PC-9 (cell line): ENCODE measurements at regions not wholly inside any gene's neighbourhood (a gene's known extent, or its start where the extent isn't known, plus 50 kb on each side); places are given as distances from the start of the nearest gene placed in this dataset.

Experiments
- BruUV-seq: library from RNA; stranded (reverse); fragments of 400-500 nt; replicated peaks from 2 replicates; lab custom pipeline; 2021; lab: Mats Ljungman, UMichigan
- CTCF ChIA-PET: fragments of 300-600 bp; sonication (Branson Sonifier 250); formaldehyde crosslinking; loops from one replicate; lab custom pipeline; 2022; ENCODE audit warnings: antibody characterized with exemption; lab: Charles Lee
- POLR2A ChIA-PET: fragments of 300-600 bp; sonication (Branson Sonifier 250); formaldehyde crosslinking; loops from one replicate; lab custom pipeline; 2022; ENCODE audit warnings: antibody characterized with exemption; ENCODE audit not compliant: unreplicated experiment; lab: Charles Lee
- DNase-seq, 2 experiments: peaks; one replicate each; pipeline versions ENCODE4 v3.0.0 to v3.0.0-alpha.2; 2015 to 2022; ENCODE audit warnings: mixed read lengths in 1 of 2
- H2AFZ ChIP-seq: fragments of 200-600 bp; sonication (generic); 2 replicates; pipeline ENCODE4 v1.8.1; 2017; ENCODE audit warnings: antibody characterized with exemption
- H3F3A ChIP-seq: fragments of 200-600 bp; sonication (generic); 2 replicates; pipeline ENCODE4 v1.8.1; 2017; ENCODE audit warnings: antibody characterized with exemption, mild to moderate bottlenecking, low read depth; ENCODE audit not compliant: insufficient read depth
- H3K27ac ChIP-seq: fragments of 200-600 bp; sonication (generic); 2 replicates; pipeline ENCODE4 v1.6.1; 2016; ENCODE audit warnings: mixed run types
- H3K27me3 ChIP-seq: fragments of 200-600 bp; sonication (generic); 2 replicates; pipeline ENCODE4 v1.6.1; 2016; ENCODE audit warnings: low read depth, mixed run types; ENCODE audit not compliant: insufficient read depth
- H3K36me3 ChIP-seq: fragments of 200-600 bp; sonication (generic); 2 replicates; pipeline ENCODE4 v1.6.1; 2016; ENCODE audit warnings: low read depth, mixed run types
- H3K4me1 ChIP-seq: fragments of 200-600 bp; sonication (generic); replicated peaks from 2 replicates; pipeline ENCODE4 v1.6.1; 2016; ENCODE audit warnings: mixed run types; ENCODE audit not compliant: insufficient read depth
- H3K4me2 ChIP-seq: fragments of 200-600 bp; sonication (generic); 2 replicates; pipeline ENCODE4 v1.6.1; 2017; ENCODE audit warnings: mixed run types
- H3K4me3 ChIP-seq: fragments of 200-600 bp; sonication (generic); 2 replicates; pipeline ENCODE4 v1.6.1; 2016; ENCODE audit warnings: mixed run types
- H3K79me2 ChIP-seq: fragments of 200-600 bp; sonication (generic); 2 replicates; pipeline ENCODE4 v1.6.1; 2017; ENCODE audit warnings: low read depth, mixed run types
- H3K9me2 ChIP-seq: fragments of 200-600 bp; sonication (generic); 2 replicates; pipeline ENCODE4 v1.8.1; 2017; ENCODE audit warnings: mild to moderate bottlenecking; ENCODE audit not compliant: insufficient read depth
- H3K9me3 ChIP-seq: fragments of 200-600 bp; sonication (generic); 2 replicates; pipeline ENCODE4 v1.8.1; 2016; ENCODE audit warnings: low read depth; ENCODE audit not compliant: insufficient read depth
- H4K20me1 ChIP-seq: fragments of 200-600 bp; sonication (generic); 2 replicates; pipeline ENCODE4 v1.8.1; 2017; ENCODE audit not compliant: insufficient read depth
- EZH2 ChIP-seq: fragments of 200-600 bp; sonication (generic); IDR thresholded peaks from 2 replicates; pipeline ENCODE4 v1.8.0; 2017; ENCODE audit warnings: antibody characterized with exemption, low read depth
- intact Hi-C: fragments of 100-400 bp; cut with micrococcal nuclease; formaldehyde crosslinking; loops from one replicate; pipeline ENCODE4 v1.10.0; 2022; ENCODE audit not compliant: unreplicated experiment
- TF ChIP-seq, protein P1 (sequence below): fragments of 200-600 bp; sonication (generic); conservative IDR thresholded peaks from 2 replicates; pipeline ENCODE4 v1.6.1; 2017; ENCODE audit warnings: mixed run types, antibody characterized with exemption, mild to moderate bottlenecking, moderate library complexity

DNA sequence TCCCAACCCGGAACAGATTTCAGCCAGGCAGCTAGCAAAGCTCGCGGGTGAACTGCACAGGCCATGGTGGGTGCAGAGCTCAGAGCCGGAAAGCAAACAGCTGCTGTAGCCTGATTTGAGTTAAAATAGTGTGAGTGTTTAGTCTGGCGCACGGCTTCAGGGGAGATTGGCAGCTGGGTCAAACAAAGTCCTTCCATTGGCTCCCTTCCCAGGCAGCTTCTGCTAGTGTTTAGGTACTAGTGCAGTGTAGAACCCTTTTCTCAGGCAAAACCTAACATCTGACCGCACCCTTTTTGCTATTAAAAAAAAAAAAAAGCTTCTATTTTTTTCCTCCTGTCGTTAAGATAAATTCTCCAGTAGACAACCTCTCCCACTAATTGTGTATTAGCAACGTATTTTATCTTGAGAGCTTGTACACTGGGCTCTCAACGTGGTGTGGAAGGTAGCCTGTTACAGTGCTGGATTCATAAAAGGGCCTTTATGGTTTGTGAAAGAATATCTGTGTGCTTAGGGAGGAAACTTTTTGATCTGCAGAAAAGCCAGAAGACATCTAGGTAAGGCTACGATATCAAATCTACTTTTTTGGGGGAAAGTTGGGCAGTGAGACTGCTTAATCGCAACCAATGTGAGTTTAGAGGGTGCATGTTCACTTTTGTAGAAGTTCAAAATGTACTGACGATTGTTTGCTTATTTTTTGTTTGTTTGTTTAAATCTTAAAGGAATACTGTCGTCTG, 689.6 kb downstream of the USP25 start:
- TF ChIP-seq, protein P1, sequence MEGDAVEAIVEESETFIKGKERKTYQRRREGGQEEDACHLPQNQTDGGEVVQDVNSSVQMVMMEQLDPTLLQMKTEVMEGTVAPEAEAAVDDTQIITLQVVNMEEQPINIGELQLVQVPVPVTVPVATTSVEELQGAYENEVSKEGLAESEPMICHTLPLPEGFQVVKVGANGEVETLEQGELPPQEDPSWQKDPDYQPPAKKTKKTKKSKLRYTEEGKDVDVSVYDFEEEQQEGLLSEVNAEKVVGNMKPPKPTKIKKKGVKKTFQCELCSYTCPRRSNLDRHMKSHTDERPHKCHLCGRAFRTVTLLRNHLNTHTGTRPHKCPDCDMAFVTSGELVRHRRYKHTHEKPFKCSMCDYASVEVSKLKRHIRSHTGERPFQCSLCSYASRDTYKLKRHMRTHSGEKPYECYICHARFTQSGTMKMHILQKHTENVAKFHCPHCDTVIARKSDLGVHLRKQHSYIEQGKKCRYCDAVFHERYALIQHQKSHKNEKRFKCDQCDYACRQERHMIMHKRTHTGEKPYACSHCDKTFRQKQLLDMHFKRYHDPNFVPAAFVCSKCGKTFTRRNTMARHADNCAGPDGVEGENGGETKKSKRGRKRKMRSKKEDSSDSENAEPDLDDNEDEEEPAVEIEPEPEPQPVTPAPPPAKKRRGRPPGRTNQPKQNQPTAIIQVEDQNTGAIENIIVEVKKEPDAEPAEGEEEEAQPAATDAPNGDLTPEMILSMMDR, result no peak
- no peaks in the 10 kb centered on the region for H3F3A ChIP-seq
- H3K4me2 ChIP-seq, result no peak overlapping the region
- H2AFZ ChIP-seq, result no peak overlapping the region
- intact Hi-C loops, result no loop called here
- BruUV-seq, result no TSS peak
- no peak overlapping the region for H3K27ac ChIP-seq
- ChIA-PET CTCF (no interaction called here), POLR2A (interaction anchor here (0.6 kb wide), 1 partner anchor 86 kb away, joined by 3 read pairs; no protein-coding TSS in a partner anchor)
- DNase-seq, result peak in 1 of 2 experiments; percentile 4
- no peaks in the 10 kb centered on the region for H3K9me3 ChIP-seq
- H3K4me1 ChIP-seq, result peaks cover 7% of the 10 kb centered on the region; the same call in 1 of the 2 replicates
- no peaks in the 10 kb centered on the region for H3K9me2 ChIP-seq
- no peaks in the 10 kb centered on the region for H4K20me1 ChIP-seq
- H3K27me3 ChIP-seq, result no peaks in the 10 kb centered on the region
- H3K4me3 ChIP-seq, result no peak overlapping the region
- H3K79me2 ChIP-seq, result no peaks in the 10 kb centered on the region
- H3K36me3 ChIP-seq, result no peaks in the 10 kb centered on the region

DNA sequence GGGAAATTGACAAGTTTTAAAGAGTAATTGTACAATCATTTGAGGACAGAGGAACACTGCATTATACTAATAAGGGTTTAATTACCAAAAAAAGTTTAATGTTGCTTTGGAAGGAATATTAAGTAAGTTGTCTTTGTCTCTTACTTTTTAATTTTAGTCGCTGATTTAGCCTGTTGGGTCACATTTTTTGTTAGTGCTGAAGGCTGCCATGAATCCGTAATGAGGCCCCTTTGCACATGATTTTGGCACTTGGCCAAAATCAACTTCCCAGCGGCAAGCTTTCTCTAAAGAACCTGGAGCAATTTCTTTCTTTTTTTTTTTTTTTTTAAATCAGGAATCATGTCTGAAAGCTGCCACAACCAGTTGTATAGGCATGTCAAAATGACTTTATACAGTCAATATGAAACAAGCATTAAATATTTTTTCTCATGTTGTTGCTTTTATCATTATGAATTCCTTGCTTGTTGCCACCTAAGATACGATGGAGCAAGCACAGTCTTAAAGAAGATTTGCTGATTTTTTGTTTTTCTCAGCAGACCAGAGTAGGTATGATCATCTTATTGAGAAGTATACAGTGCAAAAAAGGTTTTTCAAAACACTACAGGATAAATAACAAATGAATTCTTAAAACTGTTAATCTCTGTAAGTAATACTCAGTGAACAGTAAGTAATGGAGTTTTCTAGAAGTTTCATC, 690.4 kb downstream of the USP25 start:
- no peak for TF ChIP-seq EZH2
- TF ChIP-seq, protein P1, result no peak
- Histone ChIP-seq H4K20me1 (no peaks in the 10 kb centered on the region), H2AFZ (no peak overlapping the region), H3K4me2 (no peak overlapping the region), H3K36me3 (no peaks in the 10 kb centered on the region), H3K27me3 (no peaks in the 10 kb centered on the region), H3K79me2 (no peaks in the 10 kb centered on the region), H3K9me3 (no peaks in the 10 kb centered on the region), H3K4me1 (peaks cover 7% of the 10 kb centered on the region; the same call in 1 of the 2 replicates), H3F3A (no peaks in the 10 kb centered on the region), H3K4me3 (no peak overlapping the region), H3K9me2 (no peaks in the 10 kb centered on the region), H3K27ac (no peak overlapping the region)
- BruUV-seq, result no TSS peak
- DNase-seq, result peak; percentile 31 to 35
- ChIA-PET POLR2A (no interaction called here), CTCF (no interaction called here)
- intact Hi-C loops, result no loop called here

DNA sequence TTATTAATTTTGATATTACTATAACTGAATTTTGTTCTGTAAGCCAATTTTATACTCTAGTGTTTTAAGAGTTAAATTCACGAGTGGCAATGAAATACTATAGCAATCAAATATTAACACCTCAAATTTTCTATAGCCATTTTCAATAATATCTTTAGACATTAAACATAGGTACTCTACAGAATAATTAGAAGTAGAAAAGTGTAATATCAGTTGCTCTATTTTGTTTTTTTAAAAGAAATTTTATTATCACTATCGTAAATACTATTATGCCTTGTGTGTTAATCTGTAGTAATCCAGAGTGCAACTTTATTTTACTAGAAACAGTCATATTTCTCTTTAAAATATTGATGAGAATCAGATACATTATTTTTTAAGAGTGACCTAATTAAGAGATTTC, 691.2 kb downstream of the USP25 start:
- Histone ChIP-seq H3K27me3 (no peaks in the 10 kb centered on the region), H3F3A (no peaks in the 10 kb centered on the region), H3K4me1 (peaks cover 7% of the 10 kb centered on the region; the same call in 1 of the 2 replicates), H3K9me3 (no peaks in the 10 kb centered on the region), H2AFZ (no peak overlapping the region), H3K79me2 (no peaks in the 10 kb centered on the region), H3K4me2 (no peak overlapping the region), H3K36me3 (no peaks in the 10 kb centered on the region), H3K27ac (no peak overlapping the region), H3K4me3 (no peak overlapping the region), H3K9me2 (no peaks in the 10 kb centered on the region), H4K20me1 (no peaks in the 10 kb centered on the region)
- CTCF ChIA-PET, result no interaction called here
- TF ChIP-seq, protein P1, result no peak
- no peak for TF ChIP-seq EZH2
- POLR2A ChIA-PET, result no interaction called here
- BruUV-seq, result no TSS peak
- intact Hi-C loops, result no loop called here
- DNase-seq, result no peak
